ENCODE measurements at regions not wholly inside any gene's neighbourhood (a gene's known extent, or its start where the extent isn't known, plus 50 kb on each side); places are given as distances from the start of the nearest gene placed in this dataset.

DNA sequence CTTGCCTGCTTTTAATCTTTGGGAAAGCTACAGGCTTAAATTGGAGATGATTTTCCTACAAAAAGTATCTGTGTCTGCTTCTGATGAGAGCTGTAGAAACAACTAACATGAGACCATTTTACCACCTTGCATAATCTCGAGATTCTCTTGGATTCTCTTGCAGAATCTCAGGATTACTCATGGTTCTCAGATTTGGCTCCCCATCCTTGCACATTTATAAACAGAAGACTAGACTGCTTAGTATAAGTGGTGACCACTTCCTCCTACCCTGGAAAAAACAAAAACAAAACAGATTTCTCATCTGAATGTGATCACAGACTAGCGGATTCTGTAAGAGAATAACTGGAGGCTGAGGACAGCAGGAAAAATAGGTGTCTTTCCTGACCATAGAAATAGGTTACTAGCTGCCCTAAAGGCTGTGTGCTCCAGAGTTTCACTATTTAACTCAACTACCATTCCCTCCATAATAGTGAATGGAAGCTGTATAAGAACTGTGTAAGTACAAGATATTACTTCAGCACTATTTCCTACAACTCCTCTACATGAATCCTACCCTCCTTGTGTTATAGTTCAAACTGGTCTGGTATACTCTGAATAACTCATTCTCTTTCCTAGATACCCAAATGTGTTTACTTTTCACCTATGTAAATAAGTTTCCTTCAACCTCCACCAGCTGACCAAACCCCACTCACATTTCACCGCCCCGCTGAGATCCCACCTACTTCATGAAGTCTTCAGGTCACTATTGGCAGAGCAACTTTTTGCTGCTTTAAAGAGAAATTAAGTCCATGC, 122.2 kb upstream of the C2CD4B start:
- H3K27me3 Mint-ChIP-seq, result peaks cover 15% of the 10 kb centered on the region
- H3K36me3 Mint-ChIP-seq, result no peaks in the 10 kb centered on the region
- no peak overlapping the region for H3K27ac Mint-ChIP-seq
- no peaks in the 10 kb centered on the region for H3K9me3 Mint-ChIP-seq (ENCODE audit: low read depth)
- H3K4me3 Mint-ChIP-seq, result no peak overlapping the region
- no peaks in the 10 kb centered on the region for H3K4me1 Mint-ChIP-seq (ENCODE audit: low read depth)

- no peak overlapping the region for H3K27ac Mint-ChIP-seq
- H3K36me3 Mint-ChIP-seq, result no peaks in the 10 kb centered on the region
- peaks cover 12% of the 10 kb centered on the region for H3K27me3 Mint-ChIP-seq
- no peaks in the 10 kb centered on the region for H3K9me3 Mint-ChIP-seq (ENCODE audit: low read depth)
- H3K4me3 Mint-ChIP-seq, result no peak overlapping the region
- no peaks in the 10 kb centered on the region for H3K4me1 Mint-ChIP-seq (ENCODE audit: low read depth)
Measured at GRCh38 chr15:62288361-62289017, 123.4 kb upstream of the C2CD4B start.

DNA sequence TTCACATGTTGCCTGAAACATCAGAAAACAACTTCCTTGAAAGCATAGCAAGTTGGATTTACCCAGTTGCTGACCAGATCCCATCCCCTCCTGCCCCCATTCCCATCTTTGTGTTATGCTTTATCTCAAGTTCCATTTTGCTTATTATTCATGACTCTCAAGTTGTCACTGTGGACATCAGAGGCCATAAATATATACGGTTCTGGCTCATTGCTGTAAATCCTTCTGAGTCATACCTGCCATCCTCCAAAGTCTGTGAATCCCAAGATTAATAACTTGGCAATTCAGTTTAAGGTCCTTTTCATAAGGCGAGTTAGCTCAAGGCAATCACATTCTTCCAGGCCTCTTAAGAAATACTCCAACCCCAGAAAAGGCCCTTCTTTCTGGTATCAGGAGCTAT, 126.2 kb upstream of the C2CD4B start:
- H3K4me1 Mint-ChIP-seq (ENCODE audit: low read depth), result no peaks in the 10 kb centered on the region
- H3K4me3 Mint-ChIP-seq, result no peak overlapping the region
- H3K27me3 Mint-ChIP-seq, result peaks cover 16% of the 10 kb centered on the region
- no peak overlapping the region for H3K27ac Mint-ChIP-seq
- peaks cover 3% of the 10 kb centered on the region for H3K9me3 Mint-ChIP-seq (ENCODE audit: low read depth)
- no peaks in the 10 kb centered on the region for H3K36me3 Mint-ChIP-seq

GRCh38 chr15:62296756-62297507, 131.8 kb upstream of the C2CD4B start:
- H3K9me3 Mint-ChIP-seq (ENCODE audit: low read depth), result peaks cover 3% of the 10 kb centered on the region
- H3K27me3 Mint-ChIP-seq, result peaks cover 8% of the 10 kb centered on the region
- no peak overlapping the region for H3K27ac Mint-ChIP-seq
- H3K4me1 Mint-ChIP-seq (ENCODE audit: low read depth), result no peaks in the 10 kb centered on the region
- H3K36me3 Mint-ChIP-seq, result no peaks in the 10 kb centered on the region
- H3K4me3 Mint-ChIP-seq, result no peak overlapping the region

GRCh38 chr15:62297522-62297921, 132.4 kb upstream of the C2CD4B start:
- no peaks in the 10 kb centered on the region for H3K4me1 Mint-ChIP-seq (ENCODE audit: low read depth)
- H3K36me3 Mint-ChIP-seq, result no peaks in the 10 kb centered on the region
- H3K27me3 Mint-ChIP-seq, result peaks cover 8% of the 10 kb centered on the region
- H3K27ac Mint-ChIP-seq, result no peak overlapping the region
- peaks cover 3% of the 10 kb centered on the region for H3K9me3 Mint-ChIP-seq (ENCODE audit: low read depth)
- no peak overlapping the region for H3K4me3 Mint-ChIP-seq

GRCh38 chr15:62297933-62298332, 132.8 kb upstream of the C2CD4B start:
- Mint-ChIP-seq H3K27ac (no peak overlapping the region), H3K4me1 (ENCODE audit: low read depth) (no peaks in the 10 kb centered on the region), H3K36me3 (no peaks in the 10 kb centered on the region), H3K27me3 (peaks cover 8% of the 10 kb centered on the region), H3K9me3 (ENCODE audit: low read depth) (peaks cover 3% of the 10 kb centered on the region), H3K4me3 (no peak overlapping the region)

DNA sequence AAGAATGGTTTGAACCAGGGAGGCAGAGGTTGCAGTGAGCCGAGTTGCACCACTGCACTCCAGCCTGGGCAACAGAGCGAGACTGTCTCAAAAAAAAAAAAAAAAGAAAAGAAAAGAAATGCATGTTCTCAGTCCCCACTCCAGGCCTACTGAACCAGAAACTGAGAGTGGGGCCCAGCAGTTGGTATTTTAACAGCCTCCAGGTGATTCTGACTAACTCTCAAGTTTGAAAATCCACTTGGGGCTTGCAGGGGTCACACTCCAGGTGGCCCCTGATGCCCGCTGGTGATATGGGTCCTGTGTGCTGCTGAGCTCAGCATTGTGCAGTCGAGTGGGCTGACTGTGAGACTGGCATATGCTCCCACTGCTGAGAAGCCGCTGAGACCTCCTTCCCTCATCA, 133.7 kb upstream of the C2CD4B start:
- H3K4me1 Mint-ChIP-seq (ENCODE audit: low read depth), result no peaks in the 10 kb centered on the region
- no peak overlapping the region for H3K27ac Mint-ChIP-seq
- peaks cover 8% of the 10 kb centered on the region for H3K27me3 Mint-ChIP-seq
- peaks cover 3% of the 10 kb centered on the region for H3K9me3 Mint-ChIP-seq (ENCODE audit: low read depth)
- no peaks in the 10 kb centered on the region for H3K36me3 Mint-ChIP-seq
- no peak overlapping the region for H3K4me3 Mint-ChIP-seq

GRCh38 chr15:62299541-62299940, 134.5 kb upstream of the C2CD4B start:
- Mint-ChIP-seq H3K27ac (no peak overlapping the region), H3K4me1 (ENCODE audit: low read depth) (no peaks in the 10 kb centered on the region), H3K9me3 (ENCODE audit: low read depth) (peaks cover 2% of the 10 kb centered on the region), H3K36me3 (no peaks in the 10 kb centered on the region), H3K4me3 (no peak overlapping the region), H3K27me3 (peaks cover 11% of the 10 kb centered on the region)

- Mint-ChIP-seq H3K27me3 (peaks cover 14% of the 10 kb centered on the region), H3K4me1 (ENCODE audit: low read depth) (peaks cover 9% of the 10 kb centered on the region), H3K36me3 (no peaks in the 10 kb centered on the region), H3K4me3 (no peak overlapping the region), H3K9me3 (ENCODE audit: low read depth) (no peaks in the 10 kb centered on the region), H3K27ac (no peak overlapping the region)
Measured at GRCh38 chr15:62301993-62302675, 137.0 kb upstream of the C2CD4B start.

- H3K4me1 Mint-ChIP-seq (ENCODE audit: low read depth), result peaks cover 9% of the 10 kb centered on the region
- no peak overlapping the region for H3K27ac Mint-ChIP-seq
- peak overlapping the region; percentile 2 for H3K4me3 Mint-ChIP-seq
- peaks cover 30% of the 10 kb centered on the region for H3K27me3 Mint-ChIP-seq
- no peaks in the 10 kb centered on the region for H3K9me3 Mint-ChIP-seq (ENCODE audit: low read depth)
- H3K36me3 Mint-ChIP-seq, result no peaks in the 10 kb centered on the region
Measured at GRCh38 chr15:62306851-62307504, 141.9 kb upstream of the C2CD4B start.

DNA sequence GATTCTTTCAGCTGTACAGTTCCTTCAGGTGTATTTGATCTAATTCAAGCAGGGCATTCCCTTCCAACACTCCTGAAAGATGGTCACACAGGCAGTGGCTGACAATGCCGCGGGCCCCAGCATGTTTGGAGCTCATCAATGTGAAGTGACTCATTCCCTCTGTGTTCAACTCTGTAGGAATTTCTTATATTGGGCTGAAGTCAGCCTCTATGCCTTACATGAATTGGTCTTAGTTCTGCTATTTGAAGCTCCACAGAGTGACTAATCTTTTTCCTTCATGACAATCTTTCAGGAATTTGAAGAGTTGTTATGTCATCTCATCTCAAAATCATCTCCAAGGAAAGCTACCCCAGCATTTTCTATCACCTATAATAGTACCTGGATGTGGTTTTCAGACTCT, 142.5 kb upstream of the C2CD4B start:
- Mint-ChIP-seq H3K4me3 (no peak overlapping the region), H3K27ac (no peak overlapping the region), H3K36me3 (no peaks in the 10 kb centered on the region), H3K27me3 (peaks cover 35% of the 10 kb centered on the region), H3K9me3 (ENCODE audit: low read depth) (no peaks in the 10 kb centered on the region), H3K4me1 (ENCODE audit: low read depth) (peaks cover 9% of the 10 kb centered on the region)

DNA sequence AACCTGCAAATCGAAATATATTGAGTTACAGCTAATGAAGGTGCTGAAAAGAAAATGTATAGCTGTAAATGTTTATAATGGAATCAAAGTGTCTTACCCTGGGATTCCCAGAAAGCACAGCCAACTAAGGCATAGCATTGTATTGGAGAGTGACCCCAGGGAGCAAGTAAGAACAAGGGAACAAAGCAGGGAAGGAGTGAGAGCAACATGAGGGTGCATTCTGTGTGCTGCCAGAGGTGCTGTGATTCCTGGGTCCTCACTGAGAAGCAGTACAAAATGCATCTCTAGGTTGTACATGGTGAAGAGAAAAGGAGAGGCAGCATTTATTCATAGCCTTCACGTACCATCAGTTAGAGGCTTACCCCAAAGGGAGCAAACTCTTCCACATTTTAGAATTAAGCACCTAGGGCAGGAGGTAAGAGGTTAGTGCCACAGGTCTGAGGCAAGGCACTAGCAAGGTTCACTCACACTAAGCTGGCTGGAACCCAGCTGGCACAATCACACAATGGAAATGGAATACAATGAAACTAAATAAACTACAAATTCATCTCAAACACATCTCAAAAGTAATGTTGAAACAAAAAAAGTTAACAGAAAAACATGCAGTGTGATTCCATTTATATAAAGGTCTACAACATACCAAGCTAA, 151.5 kb upstream of the C2CD4B start:
- no peak overlapping the region for H3K4me3 Mint-ChIP-seq
- no peaks in the 10 kb centered on the region for H3K36me3 Mint-ChIP-seq
- no peak overlapping the region for H3K27ac Mint-ChIP-seq
- peaks cover 17% of the 10 kb centered on the region for H3K27me3 Mint-ChIP-seq
- H3K9me3 Mint-ChIP-seq (ENCODE audit: low read depth), result no peaks in the 10 kb centered on the region
- no peaks in the 10 kb centered on the region for H3K4me1 Mint-ChIP-seq (ENCODE audit: low read depth)

DNA sequence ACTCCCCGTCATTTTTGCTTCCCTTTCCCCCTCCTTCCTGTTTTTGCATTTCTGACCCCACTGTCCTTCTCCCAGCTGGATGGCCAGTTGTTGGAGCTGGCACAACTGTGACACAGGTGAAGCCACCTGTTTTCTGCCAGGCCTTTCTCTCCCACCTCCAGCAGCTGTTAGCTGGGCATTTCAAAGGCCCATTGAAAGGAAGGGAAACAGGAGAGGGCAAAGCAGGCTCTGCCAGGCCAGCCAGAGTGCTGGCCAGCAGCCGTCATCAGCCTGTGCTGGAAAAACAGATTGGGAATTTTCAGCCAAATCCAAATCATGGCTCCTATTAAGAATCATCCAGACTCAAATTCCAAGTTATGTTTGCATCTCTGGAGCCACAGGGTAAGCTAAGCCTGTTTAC, 155.2 kb upstream of the C2CD4B start:
- no peaks in the 10 kb centered on the region for H3K36me3 Mint-ChIP-seq
- H3K4me3 Mint-ChIP-seq, result no peak overlapping the region
- H3K27ac Mint-ChIP-seq, result no peak overlapping the region
- no peaks in the 10 kb centered on the region for H3K4me1 Mint-ChIP-seq (ENCODE audit: low read depth)
- peaks cover 5% of the 10 kb centered on the region for H3K27me3 Mint-ChIP-seq
- no peaks in the 10 kb centered on the region for H3K9me3 Mint-ChIP-seq (ENCODE audit: low read depth)

DNA sequence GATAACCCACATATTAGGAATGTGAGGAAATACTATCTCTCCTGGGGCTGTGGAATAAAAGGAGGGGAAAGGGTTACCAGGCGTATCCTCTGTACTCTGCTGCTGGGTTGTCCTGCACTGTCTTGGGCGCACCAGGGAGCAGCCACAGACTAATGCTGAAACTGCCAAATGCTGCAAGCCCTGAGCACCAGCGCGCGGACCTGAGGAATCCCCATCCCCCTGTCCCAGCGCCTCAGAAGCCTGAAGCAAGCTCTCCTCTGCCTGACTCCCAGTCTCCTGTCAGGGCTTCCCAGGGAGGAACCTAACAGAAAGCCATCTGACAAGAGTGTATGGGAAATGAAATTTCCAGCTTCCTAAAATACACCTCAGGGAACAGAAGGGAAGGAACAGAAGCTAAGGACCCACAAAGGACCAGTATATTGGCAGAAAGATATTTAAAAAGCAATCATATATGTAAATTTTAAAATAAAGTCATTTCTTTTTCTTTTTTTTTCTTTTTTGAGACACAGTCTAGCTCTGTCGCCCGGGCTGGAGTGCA, 158.3 kb upstream of the C2CD4B start:
- Mint-ChIP-seq H3K9me3 (ENCODE audit: low read depth) (no peaks in the 10 kb centered on the region), H3K4me3 (no peak overlapping the region), H3K27me3 (peaks cover 5% of the 10 kb centered on the region), H3K36me3 (no peaks in the 10 kb centered on the region), H3K27ac (no peak overlapping the region), H3K4me1 (ENCODE audit: low read depth) (no peaks in the 10 kb centered on the region)

All from activated naive CD8-positive, alpha-beta T cell (primary cell).